ENCODE measurements at regions not wholly inside any gene's neighbourhood (a gene's known extent, or its start where the extent isn't known, plus 50 kb on each side); places are given as distances from the start of the nearest gene placed in this dataset.

DNA sequence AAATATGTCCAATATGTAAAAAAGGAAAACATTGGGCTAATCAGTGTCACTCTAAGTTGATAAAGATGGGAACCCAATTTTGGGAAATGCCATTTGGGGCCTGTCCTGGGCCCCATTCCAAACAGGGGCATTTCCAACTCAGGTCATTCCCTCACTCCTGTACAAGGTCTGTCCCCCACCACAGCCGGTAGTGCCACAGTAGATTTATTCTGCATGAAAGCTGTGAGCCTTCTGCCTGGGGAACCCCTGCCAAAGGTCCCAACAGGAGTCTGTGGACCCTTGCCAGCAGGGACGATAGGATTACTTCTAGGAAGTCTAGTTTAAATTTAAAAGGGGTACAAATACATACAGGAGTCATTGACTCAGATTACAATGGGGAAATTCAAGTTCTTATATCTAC is 317.6 kb upstream of the GNPDA2 start:
- peaks cover 5% of the 10 kb centered on the region; the same call in 1 of the 2 replicates for H3K9me3 ChIP-seq (ENCODE audit: control insufficient read depth, insufficient read depth, low read length)
- WGBS, 2 experiments (ENCODE audit: extremely low coverage in 2 of 2, insufficient read length in 1 of 2) = 20% methylated on average over 1 of the region's 2 CpGs; no CpG with 5 or more reads in 1 of the 2 experiments

More for the DNA sequence above, 317.6 kb upstream of the GNPDA2 start:
- H3K4me3 ChIP-seq (ENCODE audit: insufficient read depth, low read depth, low read length) = no peak overlapping the region
- no peak overlapping the region for H3K4ac ChIP-seq (ENCODE audit: low read depth, low read length)
- H2AK9ac ChIP-seq (replicated peaks; ENCODE audit: low read depth, low read length, poor library complexity) = no peak overlapping the region
- H3K4me1 ChIP-seq (ENCODE audit: control insufficient read depth, insufficient read depth, low read length) = no peaks in the 10 kb centered on the region
- in situ Hi-C loops (cut with MboI; ENCODE audit: low sequenced_read_pairs) = no loop called here
- H3K79me1 ChIP-seq (ENCODE audit: low read depth in 1 of 2, low read length in 2 of 2) = no peaks in the 10 kb centered on the region
- no peaks in the 10 kb centered on the region for H3K27me3 ChIP-seq (ENCODE audit: control insufficient read depth, insufficient read depth, low read length)
- H2AFZ ChIP-seq (replicated peaks; ENCODE audit: low read length, poor library complexity) = no peak overlapping the region
- no peak overlapping the region for H3K18ac ChIP-seq (ENCODE audit: low read depth, low read length)
- ChIA-PET POLR2A (ENCODE audit: unreplicated experiment) (interaction anchor here (0.6 kb wide), 1 partner anchor 68 kb away, joined by 3 read pairs; no protein-coding TSS in a partner anchor), CTCF (no interaction called here)
- intact Hi-C loops (cut with micrococcal nuclease) = no loop called here
- H4K8ac ChIP-seq (ENCODE audit: low read depth in 2 of 2, low read length in 2 of 2) = no peak overlapping the region
- H3K9me1 ChIP-seq (ENCODE audit: insufficient read depth, low read length) = no peaks in the 10 kb centered on the region
- no peaks in the 10 kb centered on the region for H4K20me1 ChIP-seq (ENCODE audit: insufficient read depth, low read length)
- H3K9ac ChIP-seq (ENCODE audit: low read depth, low read length) = no peak overlapping the region
- no peak overlapping the region for H2BK20ac ChIP-seq (ENCODE audit: low read depth, low read length)
- H4K91ac ChIP-seq (ENCODE audit: insufficient read depth, low read depth, low read length) = no peak overlapping the region
- H3K56ac ChIP-seq (ENCODE audit: extremely low read depth, insufficient read depth, low read length) = no peak overlapping the region
- TF ChIP-seq, protein P1, sequence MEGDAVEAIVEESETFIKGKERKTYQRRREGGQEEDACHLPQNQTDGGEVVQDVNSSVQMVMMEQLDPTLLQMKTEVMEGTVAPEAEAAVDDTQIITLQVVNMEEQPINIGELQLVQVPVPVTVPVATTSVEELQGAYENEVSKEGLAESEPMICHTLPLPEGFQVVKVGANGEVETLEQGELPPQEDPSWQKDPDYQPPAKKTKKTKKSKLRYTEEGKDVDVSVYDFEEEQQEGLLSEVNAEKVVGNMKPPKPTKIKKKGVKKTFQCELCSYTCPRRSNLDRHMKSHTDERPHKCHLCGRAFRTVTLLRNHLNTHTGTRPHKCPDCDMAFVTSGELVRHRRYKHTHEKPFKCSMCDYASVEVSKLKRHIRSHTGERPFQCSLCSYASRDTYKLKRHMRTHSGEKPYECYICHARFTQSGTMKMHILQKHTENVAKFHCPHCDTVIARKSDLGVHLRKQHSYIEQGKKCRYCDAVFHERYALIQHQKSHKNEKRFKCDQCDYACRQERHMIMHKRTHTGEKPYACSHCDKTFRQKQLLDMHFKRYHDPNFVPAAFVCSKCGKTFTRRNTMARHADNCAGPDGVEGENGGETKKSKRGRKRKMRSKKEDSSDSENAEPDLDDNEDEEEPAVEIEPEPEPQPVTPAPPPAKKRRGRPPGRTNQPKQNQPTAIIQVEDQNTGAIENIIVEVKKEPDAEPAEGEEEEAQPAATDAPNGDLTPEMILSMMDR (conservative IDR thresholded peaks at IDR 0.05; ENCODE audit: low read depth, low read length) = no peak
- TF ChIP-seq RFX5 (IDR thresholded peaks at IDR 0.05; ENCODE audit: low read depth, low read length) (no peak), NFE2L2 (IDR thresholded peaks at IDR 0.05; ENCODE audit: low read depth, low read length) (no peak), FOS (IDR thresholded peaks at IDR 0.05; ENCODE audit: low read depth, low read length) (no peak), POLR2A (IDR thresholded peaks at IDR 0.05; ENCODE audit: low read depth, low read length) (no peak), RCOR1 (IDR thresholded peaks at IDR 0.05; ENCODE audit: insufficient replicate concordance, low read length) (no peak), BHLHE40 (IDR thresholded peaks at IDR 0.05; ENCODE audit: low read depth, low read length) (no peak)
- TF ChIP-seq, protein P2, sequence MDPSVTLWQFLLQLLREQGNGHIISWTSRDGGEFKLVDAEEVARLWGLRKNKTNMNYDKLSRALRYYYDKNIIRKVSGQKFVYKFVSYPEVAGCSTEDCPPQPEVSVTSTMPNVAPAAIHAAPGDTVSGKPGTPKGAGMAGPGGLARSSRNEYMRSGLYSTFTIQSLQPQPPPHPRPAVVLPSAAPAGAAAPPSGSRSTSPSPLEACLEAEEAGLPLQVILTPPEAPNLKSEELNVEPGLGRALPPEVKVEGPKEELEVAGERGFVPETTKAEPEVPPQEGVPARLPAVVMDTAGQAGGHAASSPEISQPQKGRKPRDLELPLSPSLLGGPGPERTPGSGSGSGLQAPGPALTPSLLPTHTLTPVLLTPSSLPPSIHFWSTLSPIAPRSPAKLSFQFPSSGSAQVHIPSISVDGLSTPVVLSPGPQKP (IDR thresholded peaks at IDR 0.05; ENCODE audit: borderline replicate concordance, low read depth, low read length) = no peak
- H2BK15ac ChIP-seq (ENCODE audit: low read depth, low read length) = no peak overlapping the region
- no peak overlapping the region for H2AK5ac ChIP-seq (ENCODE audit: low read depth, low read length)
- no peak overlapping the region for H2BK5ac ChIP-seq (ENCODE audit: low read depth, low read length, poor library complexity, severe bottlenecking)
- no peak overlapping the region for H4K5ac ChIP-seq (ENCODE audit: low read depth, low read length)
- H3K23ac ChIP-seq (ENCODE audit: low read depth, low read length) = no peak overlapping the region
- dilution Hi-C loops (cut with HindIII; ENCODE audit: low sequenced_read_pairs, unreplicated experiment) = no loop called here
- ATAC-seq (ENCODE audit: low read depth) (no peak), DNase-seq (no peak)
- BruUV-seq (replicated peaks) = no TSS peak
- H3K36me3 ChIP-seq (ENCODE audit: control insufficient read depth, insufficient read depth, low read length) = no peaks in the 10 kb centered on the region
- no peak overlapping the region for H3K4me2 ChIP-seq (ENCODE audit: low read depth, low read length)
- no peak overlapping the region for H3K14ac ChIP-seq (replicated peaks; ENCODE audit: low read depth, low read length)
- no peak overlapping the region for H2BK120ac ChIP-seq (ENCODE audit: low read depth, low read length)
- H3K27ac ChIP-seq (ENCODE audit: insufficient read depth, low read length) = no peak overlapping the region

Data from IMR-90 (cell line).